HepG2 (cell line): ENCODE measurements at regions not wholly inside any gene's neighbourhood (a gene's known extent, or its start where the extent isn't known, plus 50 kb on each side); places are given as distances from the start of the nearest gene placed in this dataset.

Experiments used
- ATAC-seq: fragments of 200-7000 bp; cut with Tn5 transposase; 3 replicates; pipeline ENCODE4 v1.9.1; 2020; ENCODE audit warnings: mild to moderate bottlenecking, moderate library complexity
- BruUV-seq: library from RNA; stranded (reverse); fragments of 400-500 nt; replicated peaks from 2 replicates; lab custom pipeline; 2021; lab: Mats Ljungman, UMichigan
- CTCF ChIA-PET: fragments of 300-600 bp; formaldehyde crosslinking; extraction: SDS; loops from one replicate; lab custom pipeline; 2021; ENCODE audit warnings: low total read pairs, inconsistent platforms, low intra/inter-chr PET ratio; lab: Yijun Ruan, JAX
- POLR2A ChIA-PET: fragments of 350-600 bp; sonication (Branson Sonifier 250); formaldehyde crosslinking; loops from one replicate; lab custom pipeline; 2020; ENCODE audit warnings: antibody characterized with exemption, inconsistent platforms; lab: Yijun Ruan, JAX
- DNase-seq: peaks from one replicate; pipeline ENCODE4 v3.0.0-alpha.2; 2015; ENCODE audit warnings: low spot score
- FAIRE-seq: peaks from 3 replicates; lab custom pipeline; 2011; peaks lifted over from hg19 to GRCh38; lab: Jason Lieb, UNC
- H2AFZ ChIP-seq: one replicate; pipeline ENCODE4 v1.6.1; 2011; ENCODE audit warnings: low read length, inconsistent platforms
- H3K27ac ChIP-seq: fragments of 300-600 bp; 3 replicates; pipeline ENCODE4 v1.8.0; 2011; ENCODE audit warnings: mixed run types, mild to moderate bottlenecking, mixed read lengths, low read length, inconsistent platforms; ENCODE audit not compliant: insufficient read depth; ENCODE audit errors: extremely low read length
- H3K27me3 ChIP-seq, 2 experiments: fragments of 200-600 bp in 1 of 2; 2 replicates in 1 of 2; 3 replicates in 1 of 2; pipeline versions ENCODE4 v1.6.0 to v1.8.0; 2011; ENCODE audit warnings: low read length in 2 of 2, mild to moderate bottlenecking in 2 of 2, moderate library complexity in 2 of 2, inconsistent platforms in 1 of 2; ENCODE audit not compliant: insufficient read depth in 2 of 2, control insufficient read depth in 1 of 2
- H3K36me3 ChIP-seq, 2 experiments: fragments of 200-600 bp in 1 of 2; replicated peaks in 1 of 2; 2 replicates in 1 of 2; 3 replicates in 1 of 2; pipeline versions ENCODE4 v1.5.1 to v1.8.0; 2011; ENCODE audit warnings: low read length in 2 of 2, inconsistent platforms in 1 of 2; ENCODE audit not compliant: insufficient read depth in 2 of 2, control insufficient read depth in 1 of 2
- H3K4me1 ChIP-seq: 2 replicates; pipeline ENCODE4 v1.5.1; 2012; ENCODE audit warnings: low read length, inconsistent platforms; ENCODE audit not compliant: insufficient read depth
- H3K4me2 ChIP-seq: 2 replicates; pipeline ENCODE4 v1.6.0; 2011; ENCODE audit warnings: low read depth, low read length, inconsistent platforms
- H3K4me3 ChIP-seq, 3 experiments: fragments of 200-600 bp in 1 of 3; sonication (generic), shearing (Covaris generic) in 1 of 3; replicated peaks in 1 of 3; 2 replicates each; pipeline ENCODE4 v1.5.1; 2011 to 2016; ENCODE audit warnings: low read length in 3 of 3, inconsistent platforms in 2 of 3, low read depth in 2 of 3, mild to moderate bottlenecking in 2 of 3, control low read depth in 1 of 3, mixed read lengths in 1 of 3; ENCODE audit not compliant: insufficient read depth in 1 of 3
- H3K79me2 ChIP-seq: one replicate; pipeline ENCODE4 v1.6.1; 2011; ENCODE audit warnings: low read length, inconsistent platforms; ENCODE audit not compliant: insufficient read depth
- H3K9ac ChIP-seq: 2 replicates; pipeline ENCODE4 v1.6.0; 2011; ENCODE audit warnings: mild to moderate bottlenecking, low read depth, low read length, inconsistent platforms; ENCODE audit not compliant: insufficient read depth
- H3K9me3 ChIP-seq: 2 replicates; pipeline ENCODE4 v1.5.1; 2012; ENCODE audit warnings: mild to moderate bottlenecking, low read length
- H4K20me1 ChIP-seq: 2 replicates; pipeline ENCODE4 v1.6.0; 2011; ENCODE audit warnings: inconsistent platforms, mild to moderate bottlenecking, low read length, moderate library complexity; ENCODE audit not compliant: insufficient read depth
- ETV5 ChIP-seq: IDR thresholded peaks from 2 replicates; pipeline ENCODE4 v1.6.1; 2018; ENCODE audit warnings: missing biosample characterization, missing genetic modification reagents, inconsistent platforms, borderline replicate concordance
- HNF1A ChIP-seq, 2 experiments: sonication (generic) in 1 of 2; formaldehyde crosslinking in 1 of 2; IDR thresholded peaks; 2 replicates each; pipeline versions ENCODE4 v1.4.0 to v1.6.1; 2016 to 2020; ENCODE audit warnings: borderline replicate concordance in 1 of 2, low read depth in 1 of 2, mild to moderate bottlenecking in 1 of 2, missing genetic modification reagents in 1 of 2
- MLX ChIP-seq: IDR thresholded peaks from 2 replicates; pipeline ENCODE4 v1.6.1; 2016
- PAXIP1 ChIP-seq: sonication (generic); formaldehyde crosslinking; conservative IDR thresholded peaks from 2 replicates; pipeline ENCODE4 v1.4.0; 2020; ENCODE audit warnings: mild to moderate bottlenecking, missing genetic modification reagents, moderate library complexity
- ZKSCAN5 ChIP-seq: sonication (generic); formaldehyde crosslinking; IDR thresholded peaks from 2 replicates; pipeline ENCODE4 v1.5.1; 2020; ENCODE audit warnings: mild to moderate bottlenecking, missing genetic modification reagents
- ZNF331 ChIP-seq: sonication (generic); formaldehyde crosslinking; IDR thresholded peaks from 2 replicates; pipeline ENCODE4 v1.4.0; 2020; ENCODE audit warnings: missing genetic modification reagents
- ZNF713 ChIP-seq: sonication (generic); formaldehyde crosslinking; IDR thresholded peaks from 2 replicates; pipeline ENCODE4 v1.4.0; 2020; ENCODE audit warnings: mild to moderate bottlenecking, missing genetic modification reagents
- WGBS: methylation state at CpG from one replicate; pipeline ENCODE4 v1.1.6; 2017; ENCODE audit warnings: low lambda C conversion rate; 5-methylcytosine and 5-hydroxymethylcytosine counted together
- in situ Hi-C: cut with HindIII; loops from 2 replicates; pipeline ENCODE4 v1.10.0; 2017; ENCODE audit warnings: low pct_unique_long_range_greater_than_20kb; ENCODE audit not compliant: extremely low pct_ligation_motif_present
- intact Hi-C: fragments of 100-400 bp; cut with micrococcal nuclease; formaldehyde crosslinking; loops from one replicate; pipeline ENCODE4 v1.10.0; 2022; ENCODE audit not compliant: unreplicated experiment

GRCh38 chr12:111112311-111113098, 192.1 kb upstream of the MYL2 start:
- Histone ChIP-seq H3K79me2 (no peaks in the 10 kb centered on the region), H3K27ac (no peak overlapping the region), H2AFZ (no peak overlapping the region), H3K36me3 (no peaks in the 10 kb centered on the region), H3K9ac (no peak overlapping the region), H4K20me1 (no peaks in the 10 kb centered on the region), H3K4me1 (peaks cover 5% of the 10 kb centered on the region), H3K4me3 (no peak overlapping the region), H3K27me3 (0 out of 5 replicates have a peak, but pooled peaks cover 0 to 8% of the 10 kb centered on the region in 2 experiments), H3K4me2 (no peak overlapping the region), H3K9me3 (no peaks in the 10 kb centered on the region)
- no peak for FAIRE-seq
- no peak for DNase-seq
- no TSS peak for BruUV-seq
- ChIA-PET CTCF (no interaction called here), POLR2A (no interaction called here)
- in situ Hi-C loops, result no loop called here
- TF ChIP-seq ZNF331 (CRISPR knock-in tag) (no peak), ETV5 (CRISPR knock-in tag) (no peak), ZKSCAN5 (no peak), ZNF713 (CRISPR knock-in tag) (no peak)
- ATAC-seq, result no peak
- intact Hi-C loops, result no loop called here
- WGBS, result 53% methylated on average over 14 of the region's 14 CpGs

- no peak for DNase-seq
- Histone ChIP-seq H3K9ac (no peak overlapping the region), H3K4me1 (peaks cover 5% of the 10 kb centered on the region), H2AFZ (no peak overlapping the region), H4K20me1 (no peaks in the 10 kb centered on the region), H3K4me2 (no peak overlapping the region), H3K4me3 (no peak overlapping the region), H3K27ac (no peak overlapping the region), H3K27me3 (0 out of 5 replicates have a peak, but pooled peaks cover 0 to 8% of the 10 kb centered on the region in 2 experiments), H3K36me3 (no peaks in the 10 kb centered on the region), H3K9me3 (no peaks in the 10 kb centered on the region), H3K79me2 (no peaks in the 10 kb centered on the region)
- 6% methylated on average over 4 of the region's 4 CpGs for WGBS
- intact Hi-C loops (no loop called here), in situ Hi-C loops (no loop called here)
- BruUV-seq, result no TSS peak
- POLR2A ChIA-PET, result no interaction called here
- no peak for FAIRE-seq
- CTCF ChIA-PET, result no interaction called here
- ATAC-seq, result no peak
- TF ChIP-seq MLX (CRISPR knock-in tag) (no peak), PAXIP1 (CRISPR knock-in tag) (no peak), HNF1A (IDR thresholded peaks at IDR 0.05; ENCODE audit: low read depth) (no peak), HNF1A (CRISPR knock-in tag; IDR thresholded peaks at IDR 0.05; ENCODE audit: borderline replicate concordance) (no peak)
Observed at GRCh38 chr12:111111681-111112080, 191.3 kb upstream of the MYL2 start.
